PC-3 (cell line): ENCODE measurements at regions not wholly inside any gene's neighbourhood (a gene's known extent, or its start where the extent isn't known, plus 50 kb on each side); places are given as distances from the start of the nearest gene placed in this dataset.

ENCODE experiments used
- EZH2 ChIP-seq: fragments of 300-600 bp; sonication (generic); IDR thresholded peaks from one replicate; pipeline ENCODE4 v1.6.1; 2017; ENCODE audit warnings: antibody characterized with exemption, mild to moderate bottlenecking, low read length; ENCODE audit not compliant: unreplicated experiment
- EZH2phosphoT487 ChIP-seq: fragments of 300-600 bp; sonication (generic); IDR thresholded peaks from 2 replicates; pipeline ENCODE4 v1.6.1; 2018; ENCODE audit warnings: mild to moderate bottlenecking, antibody characterized with exemption, low read length, borderline replicate concordance
- TF ChIP-seq, protein P1 (sequence below): fragments of 300-600 bp; sonication (generic); conservative IDR thresholded peaks from 2 replicates; pipeline ENCODE4 v1.5.1; 2017; ENCODE audit warnings: antibody characterized with exemption, low read depth, mild to moderate bottlenecking, low read length

DNA sequence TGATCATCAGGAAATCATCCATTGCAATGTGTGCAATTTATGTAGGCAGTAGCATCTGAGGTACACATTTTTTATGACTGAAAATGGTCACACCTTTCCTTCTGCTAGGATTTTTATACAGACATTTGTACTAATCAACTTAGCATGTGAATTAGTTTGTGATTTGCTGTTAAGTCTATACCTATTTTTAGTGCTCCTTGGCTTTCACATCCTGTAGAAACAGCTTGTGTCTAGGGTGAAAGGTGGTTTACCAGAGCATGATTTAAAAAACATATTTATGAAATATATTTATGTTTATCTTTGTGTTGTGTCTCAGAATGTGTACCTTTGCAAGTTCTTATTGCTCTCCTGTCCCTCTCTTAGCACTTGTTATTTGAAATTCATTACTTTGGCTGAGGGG is 916.0 kb downstream of the TECRL start:
- TF ChIP-seq, protein P1, sequence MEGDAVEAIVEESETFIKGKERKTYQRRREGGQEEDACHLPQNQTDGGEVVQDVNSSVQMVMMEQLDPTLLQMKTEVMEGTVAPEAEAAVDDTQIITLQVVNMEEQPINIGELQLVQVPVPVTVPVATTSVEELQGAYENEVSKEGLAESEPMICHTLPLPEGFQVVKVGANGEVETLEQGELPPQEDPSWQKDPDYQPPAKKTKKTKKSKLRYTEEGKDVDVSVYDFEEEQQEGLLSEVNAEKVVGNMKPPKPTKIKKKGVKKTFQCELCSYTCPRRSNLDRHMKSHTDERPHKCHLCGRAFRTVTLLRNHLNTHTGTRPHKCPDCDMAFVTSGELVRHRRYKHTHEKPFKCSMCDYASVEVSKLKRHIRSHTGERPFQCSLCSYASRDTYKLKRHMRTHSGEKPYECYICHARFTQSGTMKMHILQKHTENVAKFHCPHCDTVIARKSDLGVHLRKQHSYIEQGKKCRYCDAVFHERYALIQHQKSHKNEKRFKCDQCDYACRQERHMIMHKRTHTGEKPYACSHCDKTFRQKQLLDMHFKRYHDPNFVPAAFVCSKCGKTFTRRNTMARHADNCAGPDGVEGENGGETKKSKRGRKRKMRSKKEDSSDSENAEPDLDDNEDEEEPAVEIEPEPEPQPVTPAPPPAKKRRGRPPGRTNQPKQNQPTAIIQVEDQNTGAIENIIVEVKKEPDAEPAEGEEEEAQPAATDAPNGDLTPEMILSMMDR, result no peak
- no peak for TF ChIP-seq EZH2
- no peak for TF ChIP-seq EZH2phosphoT487
